GDM1 (cell line): ENCODE measurements at regions not wholly inside any gene's neighbourhood (a gene's known extent, or its start where the extent isn't known, plus 50 kb on each side); places are given as distances from the start of the nearest gene placed in this dataset.

ENCODE experiments used
- DNase-seq: peaks from one replicate; lab custom pipeline; 2025; lab: John Stamatoyannopoulos, UW

- DNase-seq: no peak
Observed at GRCh38 chr3:72327008-72327407, 521.2 kb downstream of the SHQ1 start.

DNA sequence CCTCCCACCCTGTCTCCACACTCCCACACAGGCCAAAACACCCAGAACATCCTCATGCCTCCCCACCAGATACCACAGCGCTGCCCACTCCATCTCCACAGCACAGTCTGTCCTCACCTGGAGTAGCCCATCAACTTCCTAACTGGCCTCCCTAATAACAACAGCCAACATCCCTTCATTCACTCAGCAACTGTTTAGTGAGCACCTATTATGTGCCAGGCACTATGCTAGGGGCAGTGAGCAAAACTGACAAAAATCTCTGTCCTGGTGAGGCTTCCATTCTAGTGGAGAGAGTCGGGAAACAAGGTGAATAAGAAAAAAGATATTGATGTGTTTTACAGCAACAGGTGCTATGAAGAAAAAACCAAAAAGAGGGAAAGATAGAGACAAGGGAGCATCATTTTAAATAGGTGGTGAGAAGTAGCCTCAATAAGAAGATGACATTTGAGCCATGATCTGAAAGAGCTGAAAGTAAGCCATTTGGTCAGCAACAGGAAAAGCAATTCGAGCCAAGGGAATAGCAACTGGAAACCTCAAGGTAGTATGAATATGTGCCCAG lies 523.9 kb downstream of the SHQ1 start:
- DNase-seq: no peak

DNA sequence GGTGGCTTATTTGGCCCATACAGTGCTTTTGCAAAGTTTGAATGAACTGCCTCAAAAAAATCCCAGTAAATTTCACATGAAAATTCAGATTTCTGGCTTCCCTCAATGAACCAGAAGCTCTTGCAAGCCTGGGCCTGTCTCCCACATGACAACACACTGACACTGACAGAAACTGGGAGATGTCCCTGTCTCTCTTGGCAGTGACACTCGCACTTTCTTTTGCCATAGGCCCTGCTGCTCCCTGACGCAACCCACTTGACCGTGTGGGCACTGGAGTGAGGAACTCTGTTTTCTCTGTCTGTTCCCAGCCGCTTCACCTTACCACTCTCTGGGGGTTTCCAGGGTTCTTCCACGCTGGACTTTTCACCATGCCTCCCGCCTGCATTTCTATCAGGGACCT lies 524.5 kb downstream of the SHQ1 start:
- DNase-seq: no peak

DNA sequence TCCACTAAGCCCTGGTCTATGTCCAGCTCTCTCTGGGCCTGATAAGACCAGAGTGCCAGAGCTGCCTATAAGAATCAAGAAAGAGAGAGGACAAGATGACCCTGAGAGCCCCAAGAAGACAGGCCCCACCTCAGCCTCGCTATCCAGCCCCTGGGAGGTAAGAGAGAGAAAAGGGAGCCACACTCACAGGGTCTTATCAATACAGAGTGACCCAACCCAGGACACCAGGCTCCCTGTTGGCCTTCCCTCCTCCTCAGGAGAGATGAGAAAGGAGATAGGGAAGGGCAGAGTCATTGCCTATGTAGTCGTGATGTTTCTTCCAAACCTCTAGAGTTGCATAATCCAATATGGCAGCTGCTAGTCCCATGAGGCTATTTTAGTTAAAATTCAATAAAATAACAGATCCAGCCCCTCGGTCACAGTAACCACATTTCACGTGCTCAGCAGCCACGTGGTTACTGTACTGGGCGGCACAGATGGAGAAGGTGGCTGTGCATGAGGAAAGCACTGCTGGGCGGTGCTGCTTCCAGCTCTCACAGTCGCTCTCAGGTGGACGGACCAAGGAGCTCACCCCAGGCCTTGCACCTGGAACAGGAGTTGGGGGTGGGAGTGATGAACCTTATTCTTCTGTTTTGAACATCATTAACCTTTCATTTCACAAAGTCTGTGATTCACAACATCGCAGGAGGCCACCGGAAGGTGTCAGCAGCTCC lies 525.8 kb downstream of the SHQ1 start:
- no peak for DNase-seq

GRCh38 chr3:72320955-72321303 lies 527.3 kb downstream of the SHQ1 start:
- no peak for DNase-seq

GRCh38 chr3:72320095-72320954 lies 527.9 kb downstream of the SHQ1 start:
- DNase-seq: no peak

- DNase-seq: peak; percentile 24
Observed at GRCh38 chr3:72319194-72320094, 528.8 kb downstream of the SHQ1 start.

GRCh38 chr3:72318504-72319193 lies 529.6 kb downstream of the SHQ1 start:
- no peak for DNase-seq

- DNase-seq: no peak
Observed at GRCh38 chr3:72317491-72317890, 530.8 kb downstream of the SHQ1 start.

DNA sequence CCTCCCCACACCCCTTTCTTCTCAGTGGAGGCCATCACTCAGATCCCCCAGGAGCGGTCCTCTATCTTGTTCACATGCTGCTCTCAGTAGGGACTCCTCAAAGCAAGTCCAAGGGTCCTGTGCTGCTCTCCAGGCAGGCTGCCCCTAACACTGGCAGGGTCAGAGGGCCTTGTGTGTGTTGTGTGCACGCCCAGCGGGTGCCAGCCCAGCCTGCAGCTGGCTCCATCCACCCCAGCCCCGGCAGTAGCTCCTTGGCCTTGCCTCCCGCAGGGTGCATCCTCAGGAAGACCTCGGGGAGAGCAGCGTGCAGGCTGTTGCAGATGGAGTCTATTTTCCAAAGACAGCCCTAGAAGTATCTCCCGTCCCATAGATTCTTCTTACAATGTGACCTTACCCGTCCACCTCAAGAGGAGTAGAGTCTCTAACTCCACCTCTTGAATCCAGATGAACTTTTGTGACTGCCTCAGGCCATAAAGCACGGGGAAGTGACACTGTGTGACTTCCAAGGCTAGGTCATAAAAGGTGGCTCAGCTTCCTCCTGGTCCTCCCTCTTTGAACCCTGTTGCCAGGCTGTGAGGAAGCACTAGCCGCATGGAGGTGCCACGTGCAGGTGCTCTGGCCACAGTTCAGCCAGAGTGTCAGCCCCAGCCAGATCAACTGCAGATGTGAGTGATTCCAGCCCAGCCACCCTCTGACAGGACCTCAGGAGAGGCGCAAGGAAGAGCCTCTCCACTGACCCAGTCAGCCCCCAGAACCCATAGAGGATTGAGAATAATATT lies 531.6 kb downstream of the SHQ1 start:
- no peak for DNase-seq

DNA sequence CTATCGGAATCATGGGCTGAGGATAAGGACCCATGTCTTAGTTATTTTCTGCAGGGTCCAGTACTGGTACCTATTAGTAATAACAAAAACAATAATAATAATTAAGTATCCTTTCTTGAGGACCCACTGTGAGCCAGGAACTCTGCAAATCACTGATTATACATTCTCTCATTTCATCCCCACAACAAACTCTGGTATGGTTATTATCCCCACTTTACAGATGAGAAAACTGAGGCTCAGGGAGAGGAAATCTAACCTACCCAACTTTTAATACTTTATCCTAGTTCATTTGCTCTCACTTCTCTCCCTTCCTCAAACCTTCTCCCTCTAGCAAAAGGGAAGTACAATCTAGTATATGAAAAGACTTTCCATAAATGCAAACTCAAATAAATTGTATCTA lies 528.4 kb upstream of the PROK2 start:
- no peak for DNase-seq

DNA sequence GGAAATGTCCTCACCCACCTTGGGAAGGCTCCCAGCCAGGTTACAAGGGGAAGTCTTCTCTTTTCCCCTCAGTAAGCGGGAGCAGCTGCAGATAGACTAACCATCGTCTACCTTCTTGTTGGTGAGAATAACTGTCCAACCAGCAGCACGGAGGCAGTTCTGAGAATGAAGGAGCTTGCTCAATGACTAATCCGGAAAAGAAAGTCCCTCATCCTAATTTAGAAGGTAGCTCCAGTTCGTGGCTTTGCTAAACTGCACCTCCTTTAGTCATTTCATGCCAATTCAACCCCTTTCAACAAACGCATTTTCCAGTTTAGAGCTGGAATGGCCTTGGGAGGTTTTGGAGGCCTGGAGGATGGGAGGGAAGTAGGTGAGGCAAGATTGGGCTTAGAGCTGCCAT lies 527.4 kb upstream of the PROK2 start:
- no peak for DNase-seq

DNA sequence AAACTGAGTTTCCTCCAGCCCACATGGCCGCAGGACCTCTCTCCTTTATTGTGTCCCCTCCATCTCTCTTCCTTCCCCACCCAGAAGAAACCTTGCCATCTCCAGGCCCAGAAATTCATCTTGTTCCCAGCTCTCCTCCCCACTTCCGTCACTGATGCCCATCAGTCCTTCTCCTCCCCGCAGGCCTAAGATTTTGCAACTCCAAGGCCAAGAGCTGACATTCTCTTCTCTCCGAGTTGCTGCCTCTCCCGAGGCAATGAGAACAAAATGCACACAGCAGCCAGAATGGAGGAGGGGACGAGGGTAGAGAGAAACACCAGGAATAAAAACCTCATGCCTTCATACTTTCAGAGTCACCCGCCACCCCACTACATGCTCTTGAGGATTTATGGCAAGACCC lies 526.5 kb upstream of the PROK2 start:
- no peak for DNase-seq

DNA sequence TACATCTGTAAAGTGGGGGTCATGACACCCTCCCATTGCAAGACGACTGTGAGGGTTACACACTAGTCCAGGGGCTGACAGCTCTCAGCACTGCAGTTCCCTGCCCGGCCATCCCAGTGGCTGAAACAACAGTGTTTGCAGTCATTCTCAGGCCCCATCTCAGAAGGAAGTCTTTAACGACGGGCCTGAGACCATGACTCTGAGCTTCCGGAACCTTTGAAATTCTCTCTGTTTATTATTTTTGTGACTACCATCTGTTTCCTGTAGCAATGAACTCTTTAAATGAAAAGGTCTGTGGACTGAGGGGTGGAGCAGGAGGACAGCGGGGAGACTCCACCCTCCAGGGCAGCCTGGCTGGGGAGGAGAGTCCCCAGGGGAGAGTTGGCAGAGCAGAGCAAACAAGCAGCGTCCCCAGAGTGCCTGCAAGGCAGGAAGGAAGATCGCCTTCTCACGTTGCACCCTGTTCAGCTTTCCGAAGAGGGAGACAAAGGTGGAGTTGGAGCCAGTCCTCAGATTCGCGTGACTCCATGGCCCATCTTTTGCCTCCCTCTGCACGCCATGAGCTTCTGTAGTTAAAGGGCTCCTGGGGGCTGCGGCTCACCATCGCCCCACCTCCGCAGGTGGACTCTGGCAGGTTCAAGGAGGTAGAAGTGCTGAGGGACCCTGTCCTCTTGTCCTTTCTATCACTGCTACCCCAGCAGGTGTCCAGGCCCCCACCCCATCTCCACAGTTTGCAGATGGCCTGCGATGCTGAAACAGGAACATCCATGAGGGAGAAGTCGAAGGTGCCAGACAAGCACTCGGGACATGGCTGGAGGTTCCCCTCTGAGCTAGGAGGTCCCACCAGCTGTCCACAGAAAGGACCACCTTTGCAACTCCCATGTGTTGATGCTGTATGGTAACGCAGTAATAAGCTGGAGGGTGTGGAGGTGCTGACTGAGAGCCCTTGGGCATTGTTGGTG lies 525.8 kb upstream of the PROK2 start:
- DNase-seq: peak; percentile 76

GRCh38 chr3:72309661-72310418 lies 524.9 kb upstream of the PROK2 start:
- peak; percentile 47 for DNase-seq

- no peak for DNase-seq
Observed at GRCh38 chr3:72308641-72309040, 523.7 kb upstream of the PROK2 start.

DNA sequence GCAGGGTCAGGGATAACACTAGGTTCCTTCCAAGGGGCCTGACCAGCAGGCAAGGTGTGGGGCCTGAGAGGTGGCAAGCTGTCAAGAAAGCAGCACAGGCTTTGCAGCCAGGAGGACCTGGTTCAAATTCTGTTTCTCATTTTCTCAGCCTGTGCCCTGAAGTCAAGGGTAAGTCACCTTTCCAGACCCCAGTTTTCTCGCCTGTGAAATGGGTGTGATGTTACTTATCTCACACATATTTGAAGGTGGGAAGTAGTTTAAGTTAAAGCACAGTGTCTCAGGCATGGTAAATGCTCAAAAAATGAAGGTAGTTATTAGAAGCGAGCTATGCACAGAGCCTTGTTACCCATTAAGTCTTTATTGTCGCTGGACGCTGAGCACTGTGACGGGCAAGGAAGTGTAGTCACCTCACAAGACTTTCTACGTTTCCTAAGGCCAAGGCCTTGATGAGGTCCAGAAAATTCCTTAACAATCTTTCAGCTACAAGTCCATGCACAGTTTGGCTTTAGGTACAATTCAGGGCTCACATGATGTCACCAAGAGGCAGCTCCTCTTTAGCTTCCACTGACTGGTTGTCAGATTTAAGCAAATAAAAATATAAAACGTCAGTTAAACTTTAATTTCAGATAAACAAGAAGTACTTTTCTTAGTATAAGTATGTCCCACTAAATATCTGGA lies 522.6 kb upstream of the PROK2 start:
- no peak for DNase-seq

GRCh38 chr3:72306800-72307341 lies 521.9 kb upstream of the PROK2 start:
- DNase-seq: no peak
